H1 (cell line): ENCODE measurements at regions not wholly inside any gene's neighbourhood (a gene's known extent, or its start where the extent isn't known, plus 50 kb on each side); places are given as distances from the start of the nearest gene placed in this dataset.

Experiments used
- CTCF ChIA-PET: fragments of 300-600 bp; sonication (Branson Sonifier 250); formaldehyde crosslinking; loops from one replicate; lab custom pipeline; 2021; ENCODE audit not compliant: partially characterized antibody; lab: Charles Lee
- POLR2A ChIA-PET: fragments of 300-600 bp; sonication (Branson Sonifier 250); formaldehyde crosslinking; loops from one replicate; lab custom pipeline; 2021; ENCODE audit warnings: inconsistent platforms; ENCODE audit not compliant: partially characterized antibody; lab: Charles Lee
- DNase-seq, 2 experiments: peaks; one replicate each; pipeline versions ENCODE4 v3.0.0 to v3.0.0-alpha.2; 2010 to 2022; ENCODE audit warnings: low spot score in 2 of 2, low read depth in 1 of 2, mixed read lengths in 1 of 2
- FAIRE-seq: peaks from 2 replicates; lab custom pipeline; 2011; peaks lifted over from hg19 to GRCh38; lab: Jason Lieb, UNC
- H2AFZ ChIP-seq: 2 replicates; pipeline ENCODE4 v1.8.1; 2012; ENCODE audit warnings: low read length, inconsistent platforms
- H2AK5ac ChIP-seq: 2 replicates; pipeline ENCODE4 v1.6.1; 2013; ENCODE audit warnings: low read depth, low read length
- H2BK120ac ChIP-seq: replicated peaks from 2 replicates; pipeline ENCODE3; 2013; ENCODE audit warnings: low read depth, low read length, inconsistent platforms
- H2BK12ac ChIP-seq: 2 replicates; pipeline ENCODE4 v1.6.1; 2013; ENCODE audit warnings: low read depth, low read length
- H2BK15ac ChIP-seq: 2 replicates; pipeline ENCODE4 v1.6.1; 2013; ENCODE audit warnings: low read length
- H2BK20ac ChIP-seq: 2 replicates; pipeline ENCODE4 v1.6.1; 2013; ENCODE audit warnings: low read length
- H2BK5ac ChIP-seq: 2 replicates; pipeline ENCODE4 v1.6.1; 2013; ENCODE audit warnings: low read depth, low read length
- H3K14ac ChIP-seq: 2 replicates; pipeline ENCODE4 v1.6.1; 2013; ENCODE audit warnings: inconsistent platforms; ENCODE audit not compliant: insufficient read length
- H3K18ac ChIP-seq: 2 replicates; pipeline ENCODE4 v1.6.1; 2013; ENCODE audit warnings: low read length; ENCODE audit errors: extremely low read depth
- H3K23ac ChIP-seq: 2 replicates; pipeline ENCODE4 v1.6.1; 2013; ENCODE audit warnings: inconsistent platforms; ENCODE audit not compliant: insufficient read length
- H3K23me2 ChIP-seq: 2 replicates; pipeline ENCODE4 v1.6.1; 2013; ENCODE audit warnings: low read depth, low read length
- H3K27ac ChIP-seq: 2 replicates; pipeline ENCODE4 v1.6.1; 2011; ENCODE audit warnings: low read depth, low read length, inconsistent platforms
- H3K27me3 ChIP-seq, 4 experiments: replicated peaks in 1 of 4; 1 replicate in 1 of 4; 2 replicates in 3 of 4; pipeline versions ENCODE4 v1.6.1 to v1.8.1; 2011 to 2013; ENCODE audit warnings: low read length in 3 of 4, mild to moderate bottlenecking in 3 of 4, inconsistent platforms in 2 of 4, mixed read lengths in 2 of 4, moderate library complexity in 1 of 4; ENCODE audit not compliant: control insufficient read depth in 3 of 4, insufficient read depth in 3 of 4; ENCODE audit errors: extremely low read depth in 1 of 4
- H3K36me3 ChIP-seq, 4 experiments: 2 replicates each; pipeline versions ENCODE4 v1.6.1 to v1.8.1; 2011 to 2013; ENCODE audit warnings: mild to moderate bottlenecking in 4 of 4, low read length in 3 of 4, moderate library complexity in 2 of 4, control low read depth in 1 of 4, inconsistent platforms in 1 of 4; ENCODE audit not compliant: insufficient read depth in 4 of 4, control insufficient read depth in 2 of 4
- H3K4ac ChIP-seq: replicated peaks from 2 replicates; pipeline ENCODE3; 2013; ENCODE audit warnings: low read length, low read depth, mixed read lengths, inconsistent platforms; ENCODE audit not compliant: insufficient read length
- H3K4me1 ChIP-seq, 4 experiments: replicated peaks in 1 of 4; 1 replicate in 1 of 4; 2 replicates in 3 of 4; pipeline versions ENCODE4 v1.6.1 to v1.8.1; 2011 to 2013; ENCODE audit warnings: low read length in 3 of 4, inconsistent platforms in 2 of 4, mixed read lengths in 1 of 4; ENCODE audit not compliant: insufficient read depth in 4 of 4, control insufficient read depth in 3 of 4
- H3K4me2 ChIP-seq, 2 experiments: 2 replicates each; pipeline versions ENCODE4 v1.6.1 to v1.8.1; 2011 to 2013; ENCODE audit warnings: low read depth in 2 of 2, low read length in 2 of 2, control low read depth in 1 of 2, inconsistent platforms in 1 of 2, mild to moderate bottlenecking in 1 of 2; ENCODE audit not compliant: insufficient read depth in 1 of 2
- H3K4me3 ChIP-seq, 4 experiments: fragments of 200-600, 300-600 bp in 1 of 4; sonication (generic), shearing (Covaris generic), sonication (Bioruptor Twin) in 1 of 4; 2 replicates each; pipeline versions ENCODE4 v1.5.1 to v1.8.1; 2011 to 2016; ENCODE audit warnings: low read length in 4 of 4, low read depth in 3 of 4, control low read depth in 2 of 4, inconsistent platforms in 2 of 4, mild to moderate bottlenecking in 2 of 4, mixed read lengths in 1 of 4, moderate library complexity in 1 of 4; ENCODE audit not compliant: insufficient read depth in 2 of 4; ENCODE audit errors: extremely low read depth in 1 of 4
- H3K56ac ChIP-seq: replicated peaks from 2 replicates; pipeline ENCODE3; 2013; ENCODE audit warnings: low read depth, mild to moderate bottlenecking, mixed read lengths, low read length, inconsistent platforms; ENCODE audit not compliant: insufficient read length
- H3K79me1 ChIP-seq: 2 replicates; pipeline ENCODE4 v1.6.1; 2013; ENCODE audit warnings: low read depth, low read length, control low read depth
- H3K79me2 ChIP-seq, 2 experiments: 2 replicates each; pipeline versions ENCODE4 v1.6.1 to v1.8.1; 2012 to 2013; ENCODE audit warnings: low read length in 2 of 2, mild to moderate bottlenecking in 2 of 2, inconsistent platforms in 1 of 2; ENCODE audit not compliant: insufficient read depth in 2 of 2, control insufficient read depth in 1 of 2
- H3K9ac ChIP-seq, 4 experiments: replicated peaks in 1 of 4; 1 replicate in 1 of 4; 2 replicates in 3 of 4; pipeline versions ENCODE4 v1.6.1 to v1.8.1; 2011 to 2013; ENCODE audit warnings: low read depth in 3 of 4, low read length in 3 of 4, control low read depth in 2 of 4, mild to moderate bottlenecking in 2 of 4, moderate library complexity in 2 of 4, inconsistent platforms in 1 of 4; ENCODE audit errors: extremely low read depth in 1 of 4
- H3K9me3 ChIP-seq, 2 experiments: 2 replicates each; pipeline versions ENCODE4 v1.6.1 to v1.8.1; 2012 to 2013; ENCODE audit warnings: mild to moderate bottlenecking in 2 of 2, moderate library complexity in 2 of 2, control low read depth in 1 of 2, inconsistent platforms in 1 of 2, low read depth in 1 of 2, low read length in 1 of 2, mixed read lengths in 1 of 2; ENCODE audit not compliant: insufficient read depth in 2 of 2
- H4K20me1 ChIP-seq, 2 experiments: replicated peaks in 1 of 2; 2 replicates each; pipeline versions ENCODE3 to v1.8.1; 2011 to 2013; ENCODE audit warnings: inconsistent platforms in 2 of 2, low read length in 2 of 2, mild to moderate bottlenecking in 1 of 2; ENCODE audit not compliant: insufficient read depth in 2 of 2, control insufficient read depth in 1 of 2
- H4K5ac ChIP-seq: 2 replicates; pipeline ENCODE4 v1.6.1; 2013; ENCODE audit warnings: low read length, low read depth, mixed read lengths, inconsistent platforms; ENCODE audit not compliant: insufficient read length
- H4K8ac ChIP-seq: 2 replicates; pipeline ENCODE4 v1.8.0; 2013; ENCODE audit warnings: mild to moderate bottlenecking, moderate library complexity, low read length, inconsistent platforms; ENCODE audit not compliant: insufficient read depth; ENCODE audit errors: extremely low read depth
- H4K91ac ChIP-seq: replicated peaks from 2 replicates; pipeline ENCODE3; 2013; ENCODE audit warnings: low read length, mixed read lengths, inconsistent platforms; ENCODE audit not compliant: insufficient read length
- CEBPB ChIP-seq: IDR thresholded peaks from 2 replicates; pipeline ENCODE4 v1.6.1; 2012; ENCODE audit warnings: low read depth, low read length
- GABPA ChIP-seq: IDR thresholded peaks from 2 replicates; pipeline ENCODE4 v1.6.1; 2011; ENCODE audit warnings: mild to moderate bottlenecking, low read length, moderate library complexity, borderline replicate concordance; ENCODE audit not compliant: insufficient read depth
- NANOG ChIP-seq: IDR thresholded peaks from 2 replicates; pipeline ENCODE4 v1.6.1; 2011; ENCODE audit warnings: low read length, low read depth, mild to moderate bottlenecking, inconsistent platforms; ENCODE audit not compliant: insufficient read depth, poor library complexity, severe bottlenecking
- SUZ12 ChIP-seq: fragments of 200-600 bp; sonication (generic); IDR thresholded peaks from 2 replicates; pipeline ENCODE4 v1.6.1; 2012; ENCODE audit warnings: mild to moderate bottlenecking, inconsistent platforms, low read length, moderate library complexity, mixed read lengths
- WGBS, 2 experiments: shearing (Covaris generic) in 1 of 2; methylation state at CpG; one replicate each; pipeline versions ENCODE4 v1.1.6 to v1.1.7; 2013 to 2015; ENCODE audit warnings: low lambda C conversion rate in 2 of 2, mixed read lengths in 2 of 2, inconsistent platforms in 1 of 2, low coverage in 1 of 2, missing lambda C conversion rate in 1 of 2; ENCODE audit not compliant: insufficient replicate concordance in 2 of 2, insufficient coverage in 1 of 2, insufficient read length in 1 of 2; ENCODE audit errors: extremely low coverage in 1 of 2, missing lambda C conversion rate in 1 of 2; 5-methylcytosine and 5-hydroxymethylcytosine counted together

- ChIA-PET CTCF (interaction anchor here (1.0 to 1.2 kb wide), 2 partner anchors 10 to 31 kb away, joined by 3 read pairs; no protein-coding TSS in a partner anchor), POLR2A (no interaction called here)
- TF ChIP-seq GABPA: no peak
- TF ChIP-seq NANOG: no peak
- TF ChIP-seq CEBPB: no peak
- TF ChIP-seq SUZ12: no peak
Measured at GRCh38 chr5:161007879-161008278, 155.9 kb upstream of the ATP10B start.

More at GRCh38 chr5:161007879-161008278, 155.9 kb upstream of the ATP10B start:
- Histone ChIP-seq H3K14ac (no peak overlapping the region), H2BK120ac (no peak overlapping the region), H3K9me3 (no peaks in the 10 kb centered on the region), H2AK5ac (no peak overlapping the region), H3K4me1 (no peaks in the 10 kb centered on the region), H4K91ac (no peak overlapping the region), H3K79me2 (no peaks in the 10 kb centered on the region), H3K9ac (no peak overlapping the region), H3K23me2 (no peaks in the 10 kb centered on the region), H3K79me1 (no peaks in the 10 kb centered on the region), H2BK12ac (no peak overlapping the region), H3K23ac (no peak overlapping the region), H3K27ac (no peak overlapping the region), H3K18ac (no peak overlapping the region), H3K36me3 (no peaks in the 10 kb centered on the region), H4K20me1 (no peaks in the 10 kb centered on the region), H3K4ac (no peak overlapping the region), H2AFZ (0 out of 2 replicates have a peak overlapping the region, but pooled peaks have one; percentile 38), H2BK5ac (no peak overlapping the region), H2BK15ac (no peak overlapping the region), H3K27me3 (no peaks in the 10 kb centered on the region), H2BK20ac (no peak overlapping the region), H3K4me3 (no peak overlapping the region), H3K4me2 (no peak overlapping the region), H4K8ac (no peak overlapping the region), H3K56ac (no peak overlapping the region), H4K5ac (no peak overlapping the region)
- 92% methylated on average over 2 of the region's 2 CpGs; no CpG with 5 or more reads in 1 of the 2 experiments for WGBS, 2 experiments
- FAIRE-seq (no peak), DNase-seq (no peak)
